ENCODE measurements at regions not wholly inside any gene's neighbourhood (a gene's known extent, or its start where the extent isn't known, plus 50 kb on each side); places are given as distances from the start of the nearest gene placed in this dataset.

GRCh38 chr7:18399436-18400235 is 95.9 kb upstream of the HDAC9 start:
- no peak for TF ChIP-seq CTCF (IDR thresholded peaks at IDR 0.05)
- TF ChIP-seq POLR2A (IDR thresholded peaks at IDR 0.05) = no peak

All from tibial nerve (tissue), 3 donors.